WI38 (cell line): ENCODE measurements at regions not wholly inside any gene's neighbourhood (a gene's known extent, or its start where the extent isn't known, plus 50 kb on each side); places are given as distances from the start of the nearest gene placed in this dataset.

Experiments used
- H3K4me3 ChIP-seq: 2 replicates; pipeline ENCODE4 v1.5.1; 2011; ENCODE audit warnings: low read depth, mild to moderate bottlenecking, control low read depth, low read length
- CTCF ChIP-seq: IDR thresholded peaks from 2 replicates; pipeline ENCODE4 v1.5.1; 2012; ENCODE audit warnings: low read depth, mild to moderate bottlenecking, control low read depth, low read length

DNA sequence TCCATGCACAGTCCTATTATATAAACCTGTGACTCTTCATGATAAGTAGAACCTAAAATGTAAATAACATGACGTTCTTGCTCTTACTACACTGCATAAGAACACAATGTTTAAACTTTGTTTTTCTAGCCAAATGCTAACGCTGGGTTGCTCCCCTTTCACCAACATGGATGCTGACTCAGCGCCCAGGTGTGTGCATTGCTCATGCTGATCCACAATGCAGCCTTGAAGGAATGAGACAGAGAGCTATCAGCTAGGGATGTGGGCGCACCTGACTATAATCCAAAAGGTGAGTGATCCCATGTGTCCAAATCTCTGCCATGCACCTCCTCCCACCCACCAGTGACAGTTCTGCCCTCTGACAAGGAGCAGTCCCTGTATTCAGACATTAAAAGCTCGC, 235.0 kb downstream of the IRS1 start:
- TF ChIP-seq CTCF: no peak
- H3K4me3 ChIP-seq: no peak overlapping the region

DNA sequence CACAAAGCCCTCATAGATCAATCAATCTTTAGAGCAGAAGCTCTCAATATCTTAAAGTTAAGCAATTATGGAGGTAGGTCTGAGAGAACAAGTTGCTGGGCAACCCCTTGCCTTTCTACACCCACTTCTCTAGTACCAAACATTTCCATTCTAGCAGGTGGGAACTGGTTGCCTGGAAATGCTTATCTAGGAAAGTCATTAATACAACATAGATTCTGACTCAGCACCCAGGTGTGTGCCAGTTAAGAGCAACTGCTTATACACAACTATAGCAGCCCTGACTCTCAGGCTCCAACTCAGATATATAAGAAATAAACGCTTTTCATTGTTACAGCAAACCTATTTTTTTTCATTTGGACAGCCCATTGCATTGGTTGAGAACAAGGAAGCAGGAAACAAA, 237.7 kb downstream of the IRS1 start:
- H3K4me3 ChIP-seq: no peak overlapping the region
- no peak for TF ChIP-seq CTCF

- TF ChIP-seq CTCF: no peak
- no peak overlapping the region for H3K4me3 ChIP-seq
Observed at GRCh38 chr2:226560325-226560724, 239.3 kb downstream of the IRS1 start.

- TF ChIP-seq CTCF: no peak
- no peak overlapping the region for H3K4me3 ChIP-seq
Observed at GRCh38 chr2:226559536-226559935, 240.1 kb downstream of the IRS1 start.

DNA sequence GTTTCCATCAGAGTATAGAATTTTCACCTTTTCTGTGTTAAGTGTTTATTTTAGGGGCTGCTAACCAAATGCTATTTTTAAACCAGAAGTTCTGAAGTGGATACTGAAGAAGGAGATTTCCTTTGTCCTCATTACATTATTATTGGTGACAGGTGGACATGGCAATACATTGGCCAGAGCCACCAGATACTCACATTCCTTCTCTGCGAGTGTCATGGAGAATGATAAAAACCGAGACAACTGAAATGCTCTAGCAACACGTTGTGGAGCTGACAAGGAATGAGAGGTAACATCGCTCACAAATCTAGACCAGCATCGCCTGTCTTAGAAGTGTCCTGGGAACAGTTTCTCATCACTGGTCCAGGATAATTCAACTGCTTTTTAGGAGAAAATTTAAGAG, 241.2 kb downstream of the IRS1 start:
- TF ChIP-seq CTCF: no peak
- H3K4me3 ChIP-seq: no peak overlapping the region

- H3K4me3 ChIP-seq: no peak overlapping the region
- TF ChIP-seq CTCF: no peak
Observed at GRCh38 chr2:226556050-226556449, 243.6 kb downstream of the IRS1 start.

DNA sequence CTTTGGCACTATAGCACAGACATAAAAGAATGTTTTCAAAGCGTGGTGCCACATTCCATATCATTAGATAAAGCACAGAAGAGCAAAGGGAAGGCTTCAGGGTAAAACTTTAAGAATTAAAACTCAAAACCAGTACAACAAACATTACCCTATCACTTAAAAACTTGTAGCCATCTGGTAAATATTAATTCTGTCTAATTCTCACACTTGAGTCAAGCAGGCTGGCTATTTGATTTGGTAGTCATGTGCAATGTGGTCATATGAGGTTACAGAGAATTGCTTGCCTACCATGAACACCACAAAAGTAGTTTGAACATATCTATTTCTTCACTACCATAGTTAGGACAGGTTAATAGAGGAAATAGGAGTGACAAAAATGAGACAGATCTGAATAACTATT, 244.9 kb downstream of the IRS1 start:
- TF ChIP-seq CTCF: no peak
- H3K4me3 ChIP-seq: no peak overlapping the region
